GM12864 (cell line): ENCODE measurements at regions not wholly inside any gene's neighbourhood (a gene's known extent, or its start where the extent isn't known, plus 50 kb on each side); places are given as distances from the start of the nearest gene placed in this dataset.

ENCODE experiments used
- DNase-seq: peaks from one replicate; pipeline ENCODE4 v3.0.0-alpha.2; 2011; ENCODE audit warnings: low read depth
- H3K4me3 ChIP-seq: 2 replicates; pipeline ENCODE4 v1.5.1; 2011; ENCODE audit warnings: mild to moderate bottlenecking, low read depth, low read length, control low read depth
- CTCF ChIP-seq: IDR thresholded peaks from 2 replicates; pipeline ENCODE4 v1.5.1; 2011; ENCODE audit warnings: low read depth, mild to moderate bottlenecking, moderate library complexity, low read length, control low read depth, inconsistent platforms; ENCODE audit errors: missing control alignments

GRCh38 chr21:35705888-35706287, 354.4 kb downstream of the SETD4 start:
- H3K4me3 ChIP-seq = no peak overlapping the region
- no peak for DNase-seq
- TF ChIP-seq CTCF = no peak

- no peak for TF ChIP-seq CTCF
- H3K4me3 ChIP-seq = no peak overlapping the region
- no peak for DNase-seq
These were observed 355.0 kb downstream of the SETD4 start for GRCh38 chr21:35705237-35705887.

- TF ChIP-seq CTCF = no peak
- no peak overlapping the region for H3K4me3 ChIP-seq
- no peak for DNase-seq
These were observed 356.6 kb downstream of the SETD4 start for GRCh38 chr21:35703704-35704103.

- DNase-seq = no peak
- no peak overlapping the region for H3K4me3 ChIP-seq
- TF ChIP-seq CTCF = no peak
These were observed 361.0 kb downstream of the SETD4 start for GRCh38 chr21:35699361-35699760.

GRCh38 chr21:35697321-35697808, 363.0 kb downstream of the SETD4 start:
- H3K4me3 ChIP-seq = no peak overlapping the region
- no peak for DNase-seq
- no peak for TF ChIP-seq CTCF

GRCh38 chr21:35696644-35697043, 363.7 kb downstream of the SETD4 start:
- H3K4me3 ChIP-seq = no peak overlapping the region
- TF ChIP-seq CTCF = peak; percentile 4
- DNase-seq = no peak

- TF ChIP-seq CTCF = no peak
- DNase-seq = no peak
- H3K4me3 ChIP-seq = no peak overlapping the region
These were observed 368.0 kb downstream of the SETD4 start for GRCh38 chr21:35692311-35692710.
